Panc1 (cell line): ENCODE measurements at regions not wholly inside any gene's neighbourhood (a gene's known extent, or its start where the extent isn't known, plus 50 kb on each side); places are given as distances from the start of the nearest gene placed in this dataset.

Experiments used
- ATAC-seq: fragments of 200-7000 bp; cut with Tn5 transposase; 2 replicates; pipeline ENCODE4 v1.9.1; 2020; ENCODE audit warnings: mild to moderate bottlenecking, moderate library complexity
- BruUV-seq: library from RNA; stranded (reverse); fragments of 400-500 nt; replicated peaks from 2 replicates; lab custom pipeline; 2021; lab: Mats Ljungman, UMichigan
- CTCF ChIA-PET: fragments of 300-600 bp; sonication (Branson Sonifier 250); formaldehyde crosslinking; loops from one replicate; lab custom pipeline; 2022; ENCODE audit warnings: antibody characterized with exemption; lab: Charles Lee
- POLR2A ChIA-PET: fragments of 300-600 bp; sonication (Branson Sonifier 250); formaldehyde crosslinking; loops from one replicate; lab custom pipeline; 2022; ENCODE audit warnings: antibody characterized with exemption; lab: Charles Lee
- DNase-seq: peaks from one replicate; pipeline ENCODE4 v3.0.0-alpha.2; 2010; ENCODE audit warnings: low read depth, low spot score
- H3K27ac ChIP-seq: 2 replicates; pipeline ENCODE4 v1.5.1; 2011; ENCODE audit warnings: mild to moderate bottlenecking, low read length, inconsistent platforms
- H3K27me3 ChIP-seq: fragments of 200-500 bp; sonication (Bioruptor generic); 2 replicates; pipeline ENCODE4 v1.6.0; 2014; ENCODE audit warnings: low read length, inconsistent platforms; ENCODE audit not compliant: control insufficient read depth, insufficient read depth
- H3K36me3 ChIP-seq: fragments of 200-500 bp; sonication (Bioruptor generic); 2 replicates; pipeline ENCODE4 v1.5.1; 2014; ENCODE audit warnings: inconsistent platforms, mild to moderate bottlenecking, low read length, moderate library complexity; ENCODE audit not compliant: control insufficient read depth, insufficient read depth
- H3K4me1 ChIP-seq: 2 replicates; pipeline ENCODE4 v1.5.1; 2011; ENCODE audit warnings: inconsistent platforms, mild to moderate bottlenecking, low read length, moderate library complexity; ENCODE audit not compliant: control insufficient read depth, insufficient read depth
- H3K4me3 ChIP-seq, 2 experiments: 2 replicates each; pipeline ENCODE4 v1.5.1; 2011 to 2012; ENCODE audit warnings: low read depth in 2 of 2, low read length in 2 of 2, mild to moderate bottlenecking in 2 of 2, inconsistent platforms in 1 of 2, moderate library complexity in 1 of 2
- H3K9me3 ChIP-seq: fragments of 200-500 bp; sonication (Bioruptor generic); 2 replicates; pipeline ENCODE4 v1.5.1; 2014; ENCODE audit warnings: low read depth, mild to moderate bottlenecking, inconsistent platforms, low read length, moderate library complexity; ENCODE audit not compliant: control insufficient read depth, insufficient read depth
- CTCF ChIP-seq: fragments of 450-650 bp; IDR thresholded peaks from 2 replicates; pipeline ENCODE4 v1.5.1; 2017; ENCODE audit warnings: mild to moderate bottlenecking
- POLR2AphosphoS5 ChIP-seq: IDR thresholded peaks from 2 replicates; pipeline ENCODE4 v1.6.1; 2012; ENCODE audit warnings: mild to moderate bottlenecking, low read depth, low read length, moderate library complexity
- REST ChIP-seq, 2 experiments: IDR thresholded peaks; 2 replicates each; pipeline ENCODE4 v1.6.1; 2011 to 2012; ENCODE audit warnings: low read depth in 2 of 2, control low read depth in 1 of 2, low read length in 1 of 2, mild to moderate bottlenecking in 1 of 2, moderate library complexity in 1 of 2; ENCODE audit not compliant: insufficient read depth in 1 of 2
- SIN3A ChIP-seq: IDR thresholded peaks from 2 replicates; pipeline ENCODE4 v1.6.1; 2012; ENCODE audit warnings: low read depth, mild to moderate bottlenecking, low read length, moderate library complexity, borderline replicate concordance; ENCODE audit not compliant: insufficient read depth
- TCF7L2 ChIP-seq: IDR thresholded peaks from 2 replicates; pipeline ENCODE4 v1.6.1; 2011; ENCODE audit warnings: mild to moderate bottlenecking, low read depth, low read length, inconsistent platforms
- in situ Hi-C: cut with HindIII; loops from 2 replicates; pipeline ENCODE4 v1.10.0; 2016; ENCODE audit warnings: low sequenced_read_pairs, low pct_unique_long_range_greater_than_20kb
- intact Hi-C: fragments of 100-400 bp; cut with micrococcal nuclease; formaldehyde crosslinking; loops from one replicate; pipeline ENCODE4 v1.10.0; 2022; ENCODE audit not compliant: unreplicated experiment

GRCh38 chr12:107845226-107845979, 70.9 kb downstream of the ASCL4 start:
- in situ Hi-C loops: no loop called here

More at GRCh38 chr12:107845226-107845979, 70.9 kb downstream of the ASCL4 start:
- no peaks in the 10 kb centered on the region for H3K36me3 ChIP-seq
- H3K4me3 ChIP-seq: no peak overlapping the region
- DNase-seq: no peak
- H3K4me1 ChIP-seq: no peaks in the 10 kb centered on the region
- H3K9me3 ChIP-seq: no peaks in the 10 kb centered on the region
- ATAC-seq: no peak
- no TSS peak for BruUV-seq
- TF ChIP-seq REST (IDR thresholded peaks at IDR 0.05; ENCODE audit: insufficient read depth in 1 of 2, low read depth in 2 of 2, low read length in 1 of 2) (no peak), POLR2AphosphoS5 (no peak), TCF7L2 (no peak), CTCF (no peak), SIN3A (no peak)
- no peak overlapping the region for H3K27ac ChIP-seq
- ChIA-PET POLR2A (no interaction called here), CTCF (no interaction called here)
- intact Hi-C loops: no loop called here
- H3K27me3 ChIP-seq: peaks cover under 1% of the 10 kb centered on the region
